Tibial nerve (tissue), 4 donors: ENCODE measurements at regions not wholly inside any gene's neighbourhood (a gene's known extent, or its start where the extent isn't known, plus 50 kb on each side); places are given as distances from the start of the nearest gene placed in this dataset.

Source experiments
- DNase-seq, 2 donors: peaks; one replicate each; pipeline ENCODE4 v3.0.0-alpha.2; 2019; ENCODE audit warnings: low spot score in 2 of 2
- H3K27ac ChIP-seq, 4 donors: fragments of 200-600 bp; sonication (generic) in 3 of 4; one replicate each; pipeline ENCODE4 v1.5.1; 2017 to 2019; ENCODE audit warnings: mild to moderate bottlenecking in 1 of 4
- H3K27me3 ChIP-seq, 2 donors: fragments of 200-600 bp; sonication (generic) in 1 of 2; one replicate each; pipeline versions ENCODE4 v1.5.1 to v1.6.0; 2017 to 2019
- H3K36me3 ChIP-seq, 3 donors: fragments of 200-600 bp; sonication (generic); one replicate each; pipeline ENCODE4 v1.5.1; 2018 to 2019
- H3K4me1 ChIP-seq, 4 donors: fragments of 200-600 bp; sonication (generic) in 3 of 4; one replicate each; pipeline ENCODE4 v1.5.1; 2017 to 2019
- H3K4me3 ChIP-seq, 4 donors: fragments of 200-600 bp; sonication (generic) in 3 of 4; one replicate each; pipeline ENCODE4 v1.5.1; 2017 to 2019; ENCODE audit warnings: mild to moderate bottlenecking in 1 of 4, moderate library complexity in 1 of 4
- H3K9me3 ChIP-seq, 4 donors: fragments of 200-600 bp; sonication (generic) in 3 of 4; one replicate each; pipeline ENCODE4 v1.5.1; 2017 to 2019
- CTCF ChIP-seq, 5 experiments: fragments of 200-600 bp in 3 of 5; fragments of 450-650 bp in 2 of 5; sonication (generic) in 3 of 5; IDR thresholded peaks; one replicate each; pipeline ENCODE4 v1.5.1; 2016 to 2019; ENCODE audit warnings: antibody characterized with exemption in 5 of 5, mild to moderate bottlenecking in 3 of 5, moderate library complexity in 2 of 5
- EP300 ChIP-seq, 2 donors: sonication (generic); formaldehyde crosslinking; IDR thresholded peaks; one replicate each; pipeline ENCODE4 v1.6.1; 2017; ENCODE audit warnings: antibody characterized with exemption in 2 of 2, mild to moderate bottlenecking in 1 of 2
- POLR2A ChIP-seq, 2 donors: fragments of 450-650 bp; IDR thresholded peaks; one replicate each; pipeline ENCODE4 v1.6.1; 2017; ENCODE audit warnings: antibody characterized with exemption in 2 of 2, mild to moderate bottlenecking in 2 of 2, moderate library complexity in 2 of 2
- WGBS, 2 donors: methylation state at CpG; one replicate each; pipeline ENCODE4 v1.1.5; 2018; 5-methylcytosine and 5-hydroxymethylcytosine counted together

- Histone ChIP-seq H3K9me3 (no peaks in the 10 kb centered on the region), H3K27ac (no peak overlapping the region), H3K27me3 (peaks cover 0 to 4% of the 10 kb centered on the region in 2 donors), H3K4me3 (no peak overlapping the region), H3K4me1 (peaks cover 0 to 9% (median 0%) of the 10 kb centered on the region in 4 donors), H3K36me3 (no peaks in the 10 kb centered on the region)
- no peak for DNase-seq
- 79% methylated on average over 22 of the region's 22 CpGs for WGBS, 2 donors
- no peak for TF ChIP-seq POLR2A (IDR thresholded peaks at IDR 0.05)
- TF ChIP-seq EP300 (IDR thresholded peaks at IDR 0.05), result no peak
- no peak for TF ChIP-seq CTCF (IDR thresholded peaks at IDR 0.05)
These were observed 64.9 kb downstream of the DLL1 start for GRCh38 chr6:170225852-170226417.

- Histone ChIP-seq H3K27me3 (peaks cover 0 to 4% of the 10 kb centered on the region in 2 donors), H3K36me3 (no peaks in the 10 kb centered on the region), H3K9me3 (no peaks in the 10 kb centered on the region), H3K4me3 (no peak overlapping the region), H3K27ac (no peak overlapping the region), H3K4me1 (peaks cover 0 to 9% (median 0%) of the 10 kb centered on the region in 4 donors)
- no peak for TF ChIP-seq CTCF (IDR thresholded peaks at IDR 0.05)
- TF ChIP-seq EP300 (IDR thresholded peaks at IDR 0.05), result no peak
- no peak for TF ChIP-seq POLR2A (IDR thresholded peaks at IDR 0.05)
- WGBS, 2 donors, result 57 to 74% methylated on average over 21 to 22 of the region's 23 CpGs
- DNase-seq, result no peak
These were observed 65.9 kb downstream of the DLL1 start for GRCh38 chr6:170224694-170225660.

- WGBS, 2 donors, result 78% methylated on average over 25 of the region's 25 CpGs
- no peak for TF ChIP-seq POLR2A (IDR thresholded peaks at IDR 0.05)
- no peak for TF ChIP-seq EP300 (IDR thresholded peaks at IDR 0.05)
- no peak for TF ChIP-seq CTCF (IDR thresholded peaks at IDR 0.05)
- Histone ChIP-seq H3K4me3 (no peak overlapping the region), H3K4me1 (peaks cover 0 to 9% (median 0%) of the 10 kb centered on the region in 4 donors), H3K36me3 (no peaks in the 10 kb centered on the region), H3K9me3 (no peaks in the 10 kb centered on the region), H3K27me3 (peaks cover 0 to 4% of the 10 kb centered on the region in 2 donors), H3K27ac (no peak overlapping the region)
- DNase-seq, result no peak
These were observed 66.9 kb downstream of the DLL1 start for GRCh38 chr6:170223718-170224693.

GRCh38 chr6:170222498-170223471 lies 68.1 kb downstream of the DLL1 start:
- peaks cover 0 to 9% (median 0%) of the 10 kb centered on the region in 4 donors for H3K4me1 ChIP-seq
- no peaks in the 10 kb centered on the region for H3K9me3 ChIP-seq
- no peak for DNase-seq
- TF ChIP-seq CTCF (IDR thresholded peaks at IDR 0.05), result no peak
- no peak for TF ChIP-seq EP300 (IDR thresholded peaks at IDR 0.05)
- TF ChIP-seq POLR2A (IDR thresholded peaks at IDR 0.05), result no peak
- no peaks in the 10 kb centered on the region for H3K36me3 ChIP-seq
- no peak overlapping the region for H3K4me3 ChIP-seq
- no peak overlapping the region for H3K27ac ChIP-seq
- 41 to 55% methylated on average over 31 to 32 of the region's 32 CpGs for WGBS, 2 donors
- peaks cover 0 to 4% of the 10 kb centered on the region in 2 donors for H3K27me3 ChIP-seq
